Erythroblast (primary cell): ENCODE measurements at regions not wholly inside any gene's neighbourhood (a gene's known extent, or its start where the extent isn't known, plus 50 kb on each side); places are given as distances from the start of the nearest gene placed in this dataset.

Source experiments
- GATA1 ChIP-seq: IDR thresholded peaks from 2 replicates; pipeline ENCODE4 v1.6.1; 2011; ENCODE audit warnings: low read depth, mild to moderate bottlenecking, control low read depth, low read length, moderate library complexity
- POLR2A ChIP-seq: IDR thresholded peaks from 2 replicates; pipeline ENCODE4 v1.6.1; 2011; ENCODE audit warnings: mild to moderate bottlenecking, low read length

DNA sequence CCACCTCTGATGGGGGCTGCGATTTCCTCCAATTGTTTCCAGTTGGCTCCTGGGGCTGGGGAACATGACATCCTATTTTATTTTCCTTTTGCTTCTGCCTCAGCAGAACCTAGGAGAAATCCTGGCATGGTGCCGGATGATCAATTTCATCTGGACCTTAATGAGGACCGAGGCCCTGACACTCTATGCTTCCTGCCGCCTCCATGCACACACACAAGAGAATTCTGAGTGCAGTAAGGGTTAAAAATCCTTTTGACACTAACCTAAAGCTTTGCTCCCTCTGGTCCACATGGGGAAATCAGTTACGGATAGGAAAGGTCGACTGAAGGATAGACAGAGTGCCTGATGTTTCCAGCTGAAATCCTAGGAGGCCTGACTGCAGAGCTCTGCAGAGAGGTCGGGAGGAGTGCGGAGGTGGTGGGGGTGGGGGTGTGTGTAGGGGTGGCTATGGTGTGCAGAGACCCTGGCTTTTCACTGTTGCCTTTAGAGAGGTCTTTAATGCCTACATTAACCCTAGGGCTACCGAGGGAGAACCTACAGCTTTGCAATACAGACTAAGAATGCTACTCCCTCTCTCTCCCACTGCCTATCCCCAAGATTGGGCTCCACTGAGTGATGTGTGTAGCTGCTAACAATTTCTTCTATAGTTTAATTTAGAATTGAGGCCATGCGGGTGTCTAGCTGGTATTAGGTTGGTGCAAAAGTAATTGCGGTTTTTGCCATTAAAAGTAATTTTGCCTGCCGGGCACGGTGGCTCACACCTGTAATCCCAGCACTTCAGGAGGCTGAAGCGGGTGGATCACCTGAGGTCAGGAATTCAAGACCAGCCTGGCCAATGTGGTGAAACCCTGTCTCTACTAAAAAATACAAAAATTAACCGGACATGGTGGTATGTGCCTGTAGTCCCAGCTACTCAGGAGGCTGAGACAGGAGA lies 53.6 kb upstream of the INCENP start:
- TF ChIP-seq POLR2A (no peak), GATA1 (no peak)
